Choroid plexus epithelial cell (primary cell): ENCODE measurements at regions not wholly inside any gene's neighbourhood (a gene's known extent, or its start where the extent isn't known, plus 50 kb on each side); places are given as distances from the start of the nearest gene placed in this dataset.
A peak's percentile ranks its signal among the peaks of the same experiment; 100 is the strongest.
"Not testable (repeated sequence)": the region's sequence is repeated elsewhere in the genome, so short reads cannot be mapped to it uniquely, and the experiment has no call there.

Source experiments
- DNase-seq: peaks from one replicate; pipeline ENCODE4 v3.0.0-alpha.2; 2010; ENCODE audit warnings: low read depth
- H3K4me3 ChIP-seq: 2 replicates; pipeline ENCODE4 v1.5.1; 2011; ENCODE audit warnings: low read depth, mild to moderate bottlenecking, control low read depth, low read length, moderate library complexity
- CTCF ChIP-seq: conservative IDR thresholded peaks from 2 replicates; pipeline ENCODE4 v1.5.1; 2011; ENCODE audit warnings: low read depth, mild to moderate bottlenecking, control low read depth, inconsistent platforms, low read length, moderate library complexity

GRCh38 chr1:78267513-78268218 lies 221.9 kb downstream of the GIPC2 start:
- no peak for TF ChIP-seq CTCF
- no peak overlapping the region for H3K4me3 ChIP-seq
- no peak for DNase-seq

- no peak overlapping the region for H3K4me3 ChIP-seq
- no peak for DNase-seq
- TF ChIP-seq CTCF, result no peak
These were observed 221.2 kb upstream of the PTGFR start for GRCh38 chr1:78269591-78269990.

- H3K4me3 ChIP-seq, DNase-seq: not testable (repeated sequence)
These were observed 219.4 kb upstream of the PTGFR start for GRCh38 chr1:78271423-78271822.

- no peak for TF ChIP-seq CTCF
- no peak overlapping the region for H3K4me3 ChIP-seq
- DNase-seq, result peak; percentile 40
These were observed 216.0 kb upstream of the PTGFR start for GRCh38 chr1:78274814-78275213.

GRCh38 chr1:78275456-78275855 lies 215.3 kb upstream of the PTGFR start:
- no peak overlapping the region for H3K4me3 ChIP-seq
- TF ChIP-seq CTCF, result no peak
- peak; percentile 38 for DNase-seq

- no peak overlapping the region for H3K4me3 ChIP-seq
- peak; percentile 34 for DNase-seq
- TF ChIP-seq CTCF, result peak; percentile 30
These were observed 214.7 kb upstream of the PTGFR start for GRCh38 chr1:78275906-78276685.

- TF ChIP-seq CTCF, result no peak
- H3K4me3 ChIP-seq, result no peak overlapping the region
- peak; percentile 75 for DNase-seq
These were observed 213.5 kb upstream of the PTGFR start for GRCh38 chr1:78277253-78277652.
